ENCODE measurements at regions not wholly inside any gene's neighbourhood (a gene's known extent, or its start where the extent isn't known, plus 50 kb on each side); places are given as distances from the start of the nearest gene placed in this dataset.

GRCh38 chr4:123304151-123304964 is 92.2 kb upstream of the SPRY1 start:
- TF ChIP-seq POLR2A (IDR thresholded peaks at IDR 0.05) (no peak), CTCF (IDR thresholded peaks at IDR 0.05) (no peak), EP300 (IDR thresholded peaks at IDR 0.05; ENCODE audit: low read depth) (no peak), POLR2AphosphoS5 (IDR thresholded peaks at IDR 0.05) (no peak)
